ENCODE measurements at regions not wholly inside any gene's neighbourhood (a gene's known extent, or its start where the extent isn't known, plus 50 kb on each side); places are given as distances from the start of the nearest gene placed in this dataset.

DNA sequence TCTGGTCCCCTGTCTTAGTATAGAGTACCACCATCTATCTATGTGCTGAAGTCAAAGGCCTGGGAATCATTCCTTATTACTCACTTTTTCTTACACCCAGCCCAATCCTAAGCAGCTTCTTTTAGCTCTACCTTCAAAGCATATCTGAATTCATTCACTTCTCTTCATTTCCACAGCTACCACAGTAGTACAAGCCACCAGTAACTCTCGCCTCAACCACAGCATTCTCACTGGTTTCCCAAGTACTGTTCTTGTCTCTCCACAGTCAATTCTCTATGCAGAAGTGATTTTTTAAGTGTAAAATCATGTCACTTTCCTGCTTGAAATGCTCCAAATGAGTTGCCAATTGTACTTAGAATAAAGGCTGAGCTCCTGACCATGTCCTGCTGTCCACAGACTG lies 401.7 kb downstream of the OXSM start:
- no peak for DNase-seq
- Histone ChIP-seq H3K9me3 (replicated peaks) (peaks cover 18% of the 10 kb centered on the region), H3K27ac (replicated peaks) (no peak overlapping the region), H3K4me3 (no peak overlapping the region), H3K4me1 (no peaks in the 10 kb centered on the region), H3K27me3 (ENCODE audit: low read depth) (no peaks in the 10 kb centered on the region), H3K36me3 (no peaks in the 10 kb centered on the region)
- TF ChIP-seq, protein P1, sequence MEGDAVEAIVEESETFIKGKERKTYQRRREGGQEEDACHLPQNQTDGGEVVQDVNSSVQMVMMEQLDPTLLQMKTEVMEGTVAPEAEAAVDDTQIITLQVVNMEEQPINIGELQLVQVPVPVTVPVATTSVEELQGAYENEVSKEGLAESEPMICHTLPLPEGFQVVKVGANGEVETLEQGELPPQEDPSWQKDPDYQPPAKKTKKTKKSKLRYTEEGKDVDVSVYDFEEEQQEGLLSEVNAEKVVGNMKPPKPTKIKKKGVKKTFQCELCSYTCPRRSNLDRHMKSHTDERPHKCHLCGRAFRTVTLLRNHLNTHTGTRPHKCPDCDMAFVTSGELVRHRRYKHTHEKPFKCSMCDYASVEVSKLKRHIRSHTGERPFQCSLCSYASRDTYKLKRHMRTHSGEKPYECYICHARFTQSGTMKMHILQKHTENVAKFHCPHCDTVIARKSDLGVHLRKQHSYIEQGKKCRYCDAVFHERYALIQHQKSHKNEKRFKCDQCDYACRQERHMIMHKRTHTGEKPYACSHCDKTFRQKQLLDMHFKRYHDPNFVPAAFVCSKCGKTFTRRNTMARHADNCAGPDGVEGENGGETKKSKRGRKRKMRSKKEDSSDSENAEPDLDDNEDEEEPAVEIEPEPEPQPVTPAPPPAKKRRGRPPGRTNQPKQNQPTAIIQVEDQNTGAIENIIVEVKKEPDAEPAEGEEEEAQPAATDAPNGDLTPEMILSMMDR (IDR thresholded peaks at IDR 0.05; ENCODE audit: borderline replicate concordance): no peak
- intact Hi-C loops (cut with micrococcal nuclease): no loop called here

DNA sequence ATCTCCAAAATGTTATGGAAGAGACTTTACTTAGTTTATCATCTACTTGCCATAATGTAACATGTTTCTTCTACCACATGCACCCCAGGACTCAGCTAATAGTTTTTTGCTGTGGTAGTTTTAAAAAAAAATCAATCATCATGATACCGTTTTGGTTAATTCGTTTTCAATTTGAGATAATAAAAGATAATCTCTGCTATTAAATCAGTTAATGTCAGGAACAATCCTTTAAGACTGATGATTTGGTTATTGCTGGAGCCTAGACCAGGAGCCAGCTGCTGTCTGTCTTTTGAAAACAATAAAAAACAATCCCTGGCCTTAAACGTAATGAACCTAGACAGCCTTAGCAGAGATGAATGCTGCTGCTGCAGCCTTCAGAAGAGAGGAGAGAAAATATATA lies 403.7 kb downstream of the OXSM start:
- Histone ChIP-seq H3K9me3 (replicated peaks) (peaks cover 26% of the 10 kb centered on the region), H3K36me3 (no peaks in the 10 kb centered on the region), H3K4me3 (no peak overlapping the region), H3K27ac (replicated peaks) (no peak overlapping the region), H3K4me1 (no peaks in the 10 kb centered on the region), H3K27me3 (ENCODE audit: low read depth) (no peaks in the 10 kb centered on the region)
- no peak for DNase-seq
- TF ChIP-seq, protein P1 (IDR thresholded peaks at IDR 0.05; ENCODE audit: borderline replicate concordance): no peak
- intact Hi-C loops (cut with micrococcal nuclease): no loop called here

DNA sequence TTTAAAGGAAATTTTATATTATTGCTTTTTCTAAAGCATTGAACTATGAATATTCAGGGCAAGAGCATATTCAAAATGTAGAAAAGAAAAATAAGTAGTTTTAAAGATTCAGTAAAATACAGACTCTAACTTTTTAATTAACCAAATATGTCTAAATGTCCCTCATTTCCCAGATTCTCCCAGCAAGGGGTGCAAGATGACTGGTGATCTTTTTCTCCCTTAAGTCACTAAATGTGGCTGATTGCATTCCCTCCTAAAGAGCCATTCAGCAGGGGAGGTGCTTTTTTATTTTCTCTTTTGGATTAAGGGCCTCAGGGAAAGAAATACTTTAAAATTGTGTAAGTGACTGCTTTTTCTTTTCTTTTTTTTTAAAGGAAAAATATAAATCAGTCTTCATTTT lies 406.9 kb downstream of the OXSM start:
- Histone ChIP-seq H3K4me1 (no peaks in the 10 kb centered on the region), H3K36me3 (no peaks in the 10 kb centered on the region), H3K27ac (replicated peaks) (no peak overlapping the region), H3K4me3 (no peak overlapping the region), H3K9me3 (replicated peaks) (peaks cover 8% of the 10 kb centered on the region), H3K27me3 (ENCODE audit: low read depth) (no peaks in the 10 kb centered on the region)
- intact Hi-C loops (cut with micrococcal nuclease): no loop called here
- TF ChIP-seq, protein P1 (IDR thresholded peaks at IDR 0.05; ENCODE audit: borderline replicate concordance): no peak
- no peak for DNase-seq

DNA sequence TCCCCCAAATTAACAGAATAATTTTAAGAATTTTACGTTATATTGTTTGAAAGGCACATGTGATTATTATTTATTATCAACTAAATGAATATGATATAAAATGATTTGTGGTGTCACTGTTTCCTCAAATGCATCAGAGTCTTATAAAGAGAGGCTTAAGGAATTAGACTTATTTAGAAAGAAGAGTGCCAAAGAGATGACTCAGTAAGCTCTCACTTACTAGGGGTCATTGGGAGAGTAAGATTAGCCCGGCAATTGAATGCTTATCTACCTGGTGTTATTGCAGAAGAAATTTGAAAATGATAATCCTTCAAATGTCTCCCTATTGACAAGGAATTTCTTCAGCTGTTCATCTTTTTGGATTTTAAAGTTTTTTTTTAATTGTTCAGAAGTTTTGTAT lies 408.7 kb downstream of the OXSM start:
- Histone ChIP-seq H3K27me3 (ENCODE audit: low read depth) (no peaks in the 10 kb centered on the region), H3K4me1 (no peaks in the 10 kb centered on the region), H3K4me3 (no peak overlapping the region), H3K27ac (replicated peaks) (no peak overlapping the region), H3K9me3 (replicated peaks) (peaks cover 8% of the 10 kb centered on the region), H3K36me3 (no peaks in the 10 kb centered on the region)
- intact Hi-C loops (cut with micrococcal nuclease): no loop called here
- no peak for DNase-seq
- TF ChIP-seq, protein P1 (IDR thresholded peaks at IDR 0.05; ENCODE audit: borderline replicate concordance): no peak

DNA sequence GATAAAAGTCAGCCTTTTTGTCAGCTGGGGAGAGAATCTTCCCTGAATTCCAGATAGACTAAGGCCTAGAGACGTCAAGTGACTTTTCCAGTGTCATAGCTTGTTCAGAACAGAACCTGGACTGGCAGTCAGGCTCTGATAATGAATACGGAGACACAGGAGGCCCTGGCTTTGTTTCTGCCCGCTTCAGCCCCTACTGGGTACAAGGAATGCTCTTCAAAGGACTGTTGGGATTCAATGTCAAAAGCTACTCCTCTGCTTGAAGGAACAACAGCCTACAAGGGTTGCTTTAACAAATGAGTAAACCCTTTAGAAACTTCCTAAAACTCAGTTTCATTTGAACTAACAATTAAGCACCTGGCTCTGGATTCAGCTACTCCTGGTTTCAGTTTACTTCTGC lies 412.3 kb downstream of the OXSM start:
- Histone ChIP-seq H3K9me3 (replicated peaks) (peaks cover 7% of the 10 kb centered on the region), H3K27me3 (ENCODE audit: low read depth) (no peaks in the 10 kb centered on the region), H3K36me3 (no peaks in the 10 kb centered on the region), H3K4me1 (no peaks in the 10 kb centered on the region), H3K4me3 (no peak overlapping the region), H3K27ac (replicated peaks) (no peak overlapping the region)
- DNase-seq: no peak
- TF ChIP-seq, protein P1 (IDR thresholded peaks at IDR 0.05; ENCODE audit: borderline replicate concordance): no peak
- intact Hi-C loops (cut with micrococcal nuclease): no loop called here

DNA sequence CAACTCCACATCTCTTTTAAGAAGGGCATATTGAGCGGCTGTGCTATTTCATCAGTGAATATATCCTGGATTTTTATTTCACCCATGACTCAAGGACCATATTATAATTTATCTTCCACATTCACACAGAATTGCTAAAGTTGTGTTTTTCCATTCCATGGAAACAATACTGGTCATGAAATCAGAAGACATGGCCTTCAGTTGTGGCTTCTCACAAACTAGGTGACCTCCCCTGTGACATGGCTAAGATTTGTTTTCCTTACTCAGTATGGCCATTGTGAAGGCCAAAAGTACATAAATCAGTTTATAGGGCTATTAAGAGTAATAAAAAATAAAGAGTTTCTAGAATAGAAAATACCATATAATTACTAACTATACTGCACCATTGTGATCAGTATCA lies 415.6 kb downstream of the OXSM start:
- Histone ChIP-seq H3K36me3 (no peaks in the 10 kb centered on the region), H3K9me3 (replicated peaks) (peaks cover 5% of the 10 kb centered on the region), H3K27ac (replicated peaks) (no peak overlapping the region), H3K4me1 (no peaks in the 10 kb centered on the region), H3K27me3 (ENCODE audit: low read depth) (no peaks in the 10 kb centered on the region), H3K4me3 (no peak overlapping the region)
- DNase-seq: no peak
- intact Hi-C loops (cut with micrococcal nuclease): no loop called here
- TF ChIP-seq, protein P1 (IDR thresholded peaks at IDR 0.05; ENCODE audit: borderline replicate concordance): no peak
